ENCODE measurements at regions not wholly inside any gene's neighbourhood (a gene's known extent, or its start where the extent isn't known, plus 50 kb on each side); places are given as distances from the start of the nearest gene placed in this dataset.

DNA sequence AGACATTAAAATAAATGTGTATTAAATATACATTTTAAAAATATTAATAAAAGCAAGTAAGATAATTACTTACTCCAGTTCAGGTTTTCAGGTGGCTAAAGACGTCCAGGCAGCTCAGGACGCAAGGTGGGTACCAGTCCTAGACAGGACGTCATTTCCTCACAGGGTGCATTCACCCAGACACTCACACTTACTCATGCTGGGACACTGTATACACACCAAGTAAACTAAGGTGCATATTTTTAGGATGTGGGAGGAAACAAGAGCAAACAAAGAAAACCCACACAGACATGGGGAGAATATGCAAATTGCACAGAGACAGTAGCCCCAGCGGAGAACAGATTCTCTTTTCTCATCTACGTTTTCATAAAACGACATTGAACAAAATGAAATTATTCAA is 457.9 kb downstream of the BRINP3 start:
- Histone ChIP-seq H3K9me3 (ENCODE audit: control insufficient read depth in 2 of 2, insufficient read depth in 1 of 2, low read depth in 1 of 2, low read length in 1 of 2) (no peaks in the 10 kb centered on the region), H3K36me3 (ENCODE audit: control insufficient read depth in 2 of 2, insufficient read depth in 2 of 2, low read length in 1 of 2) (no peaks in the 10 kb centered on the region), H3K27me3 (ENCODE audit: control insufficient read depth in 1 of 2, insufficient read depth in 2 of 2, low read length in 2 of 2) (no peaks in the 10 kb centered on the region), H3K4me3 (ENCODE audit: low read depth in 1 of 2, low read length in 2 of 2) (no peak overlapping the region), H3K27ac (ENCODE audit: low read depth in 2 of 2, low read length in 1 of 2) (no peak overlapping the region), H3K4me1 (ENCODE audit: control insufficient read depth in 2 of 2, insufficient read depth in 2 of 2, low read length in 1 of 2) (no peaks in the 10 kb centered on the region)
- WGBS, 2 donors = 88 to 92% methylated on average over 6 of the region's 6 CpGs

DNA sequence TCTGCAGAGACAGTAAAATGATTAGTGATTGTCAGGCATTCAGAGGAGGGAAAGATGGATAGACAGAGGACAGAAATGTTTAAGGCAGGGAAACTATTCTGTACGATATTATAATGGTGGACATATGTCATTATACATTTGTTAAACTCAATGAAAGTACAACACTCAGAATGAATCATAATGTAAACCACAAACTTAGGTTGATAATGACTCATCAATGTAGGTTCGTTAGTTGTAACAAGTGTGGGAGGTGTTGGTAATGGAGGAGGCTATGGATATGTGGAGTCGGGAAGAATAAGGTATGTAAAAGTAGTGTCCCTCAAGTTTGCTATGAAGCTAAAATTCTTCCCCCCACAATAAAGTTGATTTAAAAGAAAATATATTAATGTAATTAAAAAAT is 455.0 kb downstream of the BRINP3 start:
- Histone ChIP-seq H3K9me3 (ENCODE audit: control insufficient read depth in 2 of 2, insufficient read depth in 1 of 2, low read depth in 1 of 2, low read length in 1 of 2) (no peaks in the 10 kb centered on the region), H3K27ac (ENCODE audit: low read depth in 2 of 2, low read length in 1 of 2) (no peak overlapping the region), H3K4me3 (ENCODE audit: low read depth in 1 of 2, low read length in 2 of 2) (no peak overlapping the region), H3K27me3 (ENCODE audit: control insufficient read depth in 1 of 2, insufficient read depth in 2 of 2, low read length in 2 of 2) (no peaks in the 10 kb centered on the region), H3K4me1 (ENCODE audit: control insufficient read depth in 2 of 2, insufficient read depth in 2 of 2, low read length in 1 of 2) (no peaks in the 10 kb centered on the region), H3K36me3 (ENCODE audit: control insufficient read depth in 2 of 2, insufficient read depth in 2 of 2, low read length in 1 of 2) (no peaks in the 10 kb centered on the region)
- 59 to 61% methylated on average over 3 of the region's 3 CpGs for WGBS, 2 donors

DNA sequence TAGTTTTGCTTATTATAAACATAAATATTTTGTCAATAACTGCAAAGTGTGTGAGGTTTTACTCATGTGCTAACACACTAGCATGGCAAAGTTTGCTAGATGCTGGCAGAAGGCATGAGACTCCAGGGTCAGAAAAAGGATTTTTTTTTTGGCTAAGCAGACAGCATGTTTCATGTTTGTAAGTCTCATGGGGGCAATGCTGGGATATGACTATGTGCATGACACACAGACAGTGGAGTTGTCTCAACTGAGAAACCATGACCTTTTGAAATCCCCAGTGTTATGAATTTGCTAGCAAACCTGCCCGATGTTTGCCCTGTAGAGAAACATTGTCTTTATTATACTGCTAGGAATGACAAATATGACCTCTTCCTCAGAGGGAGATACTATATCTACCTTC is 448.2 kb downstream of the BRINP3 start:
- no peaks in the 10 kb centered on the region for H3K9me3 ChIP-seq (ENCODE audit: control insufficient read depth in 2 of 2, insufficient read depth in 1 of 2, low read depth in 1 of 2, low read length in 1 of 2)
- H3K4me3 ChIP-seq (ENCODE audit: low read depth in 1 of 2, low read length in 2 of 2) = no peak overlapping the region
- H3K27me3 ChIP-seq (ENCODE audit: control insufficient read depth in 1 of 2, insufficient read depth in 2 of 2, low read length in 2 of 2) = no peaks in the 10 kb centered on the region
- H3K27ac ChIP-seq (ENCODE audit: low read depth in 2 of 2, low read length in 1 of 2) = no peak overlapping the region
- no peaks in the 10 kb centered on the region for H3K36me3 ChIP-seq (ENCODE audit: control insufficient read depth in 2 of 2, insufficient read depth in 2 of 2, low read length in 1 of 2)
- no peaks in the 10 kb centered on the region for H3K4me1 ChIP-seq (ENCODE audit: control insufficient read depth in 2 of 2, insufficient read depth in 2 of 2, low read length in 1 of 2)
- 76 to 82% methylated on average over 1 of the region's 1 CpG for WGBS, 2 donors

DNA sequence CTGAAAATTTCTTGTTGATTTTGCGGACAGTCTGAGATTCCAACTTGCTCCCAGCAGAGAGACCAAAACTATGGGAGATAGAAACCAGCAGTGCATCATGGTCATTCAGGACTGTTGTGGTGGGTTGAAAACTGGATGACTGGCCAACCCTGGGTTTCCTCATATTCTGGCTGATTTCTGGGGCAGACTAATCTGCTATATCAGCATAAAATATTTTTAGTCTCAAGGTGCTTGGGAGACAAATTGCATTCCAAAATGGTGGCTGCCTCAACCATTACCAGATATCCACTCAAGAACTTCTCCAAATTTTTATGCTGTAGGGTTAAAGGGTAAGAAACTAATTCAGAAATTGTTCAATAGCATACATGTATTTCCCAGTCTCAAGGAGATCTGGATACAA is 434.0 kb downstream of the BRINP3 start:
- Histone ChIP-seq H3K36me3 (ENCODE audit: control insufficient read depth in 2 of 2, insufficient read depth in 2 of 2, low read length in 1 of 2) (no peaks in the 10 kb centered on the region), H3K4me3 (ENCODE audit: low read depth in 1 of 2, low read length in 2 of 2) (no peak overlapping the region), H3K27me3 (ENCODE audit: control insufficient read depth in 1 of 2, insufficient read depth in 2 of 2, low read length in 2 of 2) (no peaks in the 10 kb centered on the region), H3K27ac (ENCODE audit: low read depth in 2 of 2, low read length in 1 of 2) (no peak overlapping the region), H3K4me1 (ENCODE audit: control insufficient read depth in 2 of 2, insufficient read depth in 2 of 2, low read length in 1 of 2) (no peaks in the 10 kb centered on the region), H3K9me3 (ENCODE audit: control insufficient read depth in 2 of 2, insufficient read depth in 1 of 2, low read depth in 1 of 2, low read length in 1 of 2) (no peaks in the 10 kb centered on the region)
- WGBS, 2 donors = 96 to 100% methylated on average over 1 of the region's 1 CpG

- no peak overlapping the region for H3K27ac ChIP-seq (ENCODE audit: low read depth in 2 of 2, low read length in 1 of 2)
- no peak overlapping the region for H3K4me3 ChIP-seq (ENCODE audit: low read depth in 1 of 2, low read length in 2 of 2)
- no peaks in the 10 kb centered on the region for H3K9me3 ChIP-seq (ENCODE audit: control insufficient read depth in 2 of 2, insufficient read depth in 1 of 2, low read depth in 1 of 2, low read length in 1 of 2)
- no peaks in the 10 kb centered on the region for H3K27me3 ChIP-seq (ENCODE audit: control insufficient read depth in 1 of 2, insufficient read depth in 2 of 2, low read length in 2 of 2)
- no peaks in the 10 kb centered on the region for H3K4me1 ChIP-seq (ENCODE audit: control insufficient read depth in 2 of 2, insufficient read depth in 2 of 2, low read length in 1 of 2)
- no peaks in the 10 kb centered on the region for H3K36me3 ChIP-seq (ENCODE audit: control insufficient read depth in 2 of 2, insufficient read depth in 2 of 2, low read length in 1 of 2)
These were observed 431.4 kb downstream of the BRINP3 start for GRCh38 chr1:190046231-190046630.
